ENCODE measurements at regions not wholly inside any gene's neighbourhood (a gene's known extent, or its start where the extent isn't known, plus 50 kb on each side); places are given as distances from the start of the nearest gene placed in this dataset.
"Not testable (repeated sequence)": the region's sequence is repeated elsewhere in the genome, so short reads cannot be mapped to it uniquely, and the experiment has no call there.

GRCh38 chr6:142637624-142638351 lies 307.2 kb downstream of the HIVEP2 start:
- no peak for DNase-seq (ENCODE audit: low read depth)

GRCh38 chr6:142642651-142643050 lies 302.3 kb downstream of the HIVEP2 start:
- DNase-seq (ENCODE audit: low read depth), result no peak

GRCh38 chr6:142644866-142645265 lies 300.1 kb downstream of the HIVEP2 start:
- DNase-seq (ENCODE audit: low read depth), result no peak

DNA sequence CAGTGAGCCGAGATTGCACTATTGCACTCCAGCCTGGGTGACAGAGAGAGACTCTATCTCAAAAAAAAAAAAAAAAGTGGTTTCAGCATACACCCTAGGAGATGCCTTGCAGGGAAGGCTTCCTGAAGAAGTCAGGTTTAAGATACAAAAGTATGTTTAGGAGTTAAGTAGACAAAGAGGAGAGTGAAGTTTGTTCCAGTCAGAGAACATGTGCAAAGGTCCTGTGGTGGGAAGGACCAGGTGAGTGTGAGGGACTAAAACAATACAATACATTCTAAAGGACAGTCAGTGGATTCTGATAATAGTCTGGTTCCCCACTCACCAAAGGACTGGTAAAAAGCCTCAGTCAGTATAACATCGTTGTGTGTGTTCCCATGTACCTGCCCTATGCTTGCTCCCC lies 299.3 kb downstream of the HIVEP2 start:
- DNase-seq (ENCODE audit: low read depth), result no peak

GRCh38 chr6:142647449-142648035 lies 297.4 kb downstream of the HIVEP2 start:
- no peak for DNase-seq (ENCODE audit: low read depth)

DNA sequence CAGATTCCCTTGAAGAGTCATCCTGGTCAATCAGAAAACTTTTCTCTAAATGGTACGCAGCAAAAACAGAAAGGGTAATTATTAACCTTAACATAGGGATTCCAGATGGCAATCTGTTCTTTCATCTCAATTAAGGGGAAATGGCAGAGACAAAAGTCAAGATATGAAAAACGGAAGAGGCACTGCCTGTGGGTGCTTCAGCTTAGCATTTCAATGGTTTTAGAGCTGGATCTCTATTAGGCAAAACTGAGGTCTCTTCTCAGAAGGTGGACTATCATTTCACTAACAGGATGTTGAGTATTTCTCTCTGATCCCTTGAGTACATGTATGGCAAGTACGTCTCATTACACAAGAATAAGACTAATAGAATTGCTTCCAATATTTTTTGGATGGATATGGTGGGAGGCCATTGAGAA lies 296.9 kb downstream of the HIVEP2 start:
- no peak for DNase-seq (ENCODE audit: low read depth)

GRCh38 chr6:142648526-142648925 lies 296.4 kb downstream of the HIVEP2 start:
- no peak for DNase-seq (ENCODE audit: low read depth)

GRCh38 chr6:142649438-142650234 lies 295.3 kb downstream of the HIVEP2 start:
- DNase-seq (ENCODE audit: low read depth), result not testable (repeated sequence)

GRCh38 chr6:142651384-142651783 lies 293.6 kb downstream of the HIVEP2 start:
- no peak for DNase-seq (ENCODE audit: low read depth)

DNA sequence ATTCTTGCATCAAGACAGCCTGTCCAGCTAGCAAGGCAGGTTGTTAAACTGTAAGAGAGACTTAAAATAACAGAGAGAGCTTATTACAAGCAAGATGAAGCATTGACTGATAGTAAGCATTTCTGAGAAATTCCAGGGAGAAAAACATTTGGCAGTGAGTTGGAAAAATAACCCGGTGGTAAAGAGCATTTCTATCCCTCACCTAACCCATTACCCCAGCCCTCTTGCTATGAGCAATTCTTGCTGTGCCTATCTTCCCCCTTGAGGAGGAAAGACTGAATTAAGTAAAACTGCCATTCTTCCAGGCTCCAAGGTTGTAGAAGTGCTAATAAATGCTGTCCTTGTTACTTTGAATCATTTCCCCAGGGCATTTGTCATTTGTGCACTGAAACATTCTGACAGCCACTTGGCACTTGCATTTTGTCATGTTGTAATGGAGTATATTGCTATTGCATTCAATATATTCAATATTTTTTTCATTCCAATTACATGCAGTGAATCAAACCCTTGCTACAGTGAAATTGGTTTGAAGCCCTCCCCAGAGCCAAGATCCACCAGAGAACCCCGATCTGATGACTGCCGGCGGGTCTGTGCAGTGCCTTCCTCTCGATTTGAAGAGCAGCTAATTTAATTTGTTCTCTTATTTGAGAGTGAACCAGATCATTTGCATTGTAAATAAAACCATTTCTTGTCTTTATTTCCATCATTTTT lies 291.1 kb downstream of the HIVEP2 start:
- no peak for DNase-seq (ENCODE audit: low read depth)

GRCh38 chr6:142659661-142660060 lies 285.3 kb downstream of the HIVEP2 start:
- no peak for DNase-seq (ENCODE audit: low read depth)

- DNase-seq (ENCODE audit: low read depth), result no peak
These were observed 279.6 kb downstream of the HIVEP2 start for GRCh38 chr6:142665393-142665792.

DNA sequence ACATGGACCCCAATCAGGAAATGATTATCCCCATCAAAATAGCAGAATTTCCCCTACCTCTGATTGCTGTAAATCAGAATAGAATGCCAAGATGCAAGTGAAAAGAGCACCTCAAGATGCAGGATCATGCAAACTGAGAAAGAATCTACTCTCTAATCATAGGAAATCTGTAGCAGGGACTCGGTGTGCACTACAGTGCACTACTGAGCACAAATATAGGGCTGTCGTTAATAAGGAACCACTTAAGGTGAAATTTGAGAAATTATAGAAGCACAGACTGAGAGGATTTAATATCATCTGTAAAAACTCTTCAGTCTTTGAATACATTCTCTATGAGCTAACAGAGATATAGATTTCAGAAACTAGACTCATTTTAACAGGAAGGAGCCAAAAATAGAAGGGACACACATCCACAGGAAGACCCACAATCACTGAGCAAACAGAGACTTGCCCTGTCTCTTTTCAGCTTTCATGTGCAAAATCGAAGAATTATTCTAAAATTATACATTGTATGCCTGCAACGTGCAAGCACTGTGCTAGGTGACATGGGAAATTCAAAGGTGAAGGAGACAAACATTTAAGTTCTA lies 278.3 kb downstream of the HIVEP2 start:
- DNase-seq (ENCODE audit: low read depth), result no peak

- DNase-seq (ENCODE audit: low read depth), result no peak
These were observed 275.3 kb downstream of the HIVEP2 start for GRCh38 chr6:142669471-142670351.

- no peak for DNase-seq (ENCODE audit: low read depth)
These were observed 273.2 kb downstream of the HIVEP2 start for GRCh38 chr6:142671791-142672190.

GRCh38 chr6:142675517-142675916 lies 269.5 kb downstream of the HIVEP2 start:
- DNase-seq (ENCODE audit: low read depth), result no peak

GRCh38 chr6:142676027-142676443 lies 268.9 kb downstream of the HIVEP2 start:
- DNase-seq (ENCODE audit: low read depth), result no peak

DNA sequence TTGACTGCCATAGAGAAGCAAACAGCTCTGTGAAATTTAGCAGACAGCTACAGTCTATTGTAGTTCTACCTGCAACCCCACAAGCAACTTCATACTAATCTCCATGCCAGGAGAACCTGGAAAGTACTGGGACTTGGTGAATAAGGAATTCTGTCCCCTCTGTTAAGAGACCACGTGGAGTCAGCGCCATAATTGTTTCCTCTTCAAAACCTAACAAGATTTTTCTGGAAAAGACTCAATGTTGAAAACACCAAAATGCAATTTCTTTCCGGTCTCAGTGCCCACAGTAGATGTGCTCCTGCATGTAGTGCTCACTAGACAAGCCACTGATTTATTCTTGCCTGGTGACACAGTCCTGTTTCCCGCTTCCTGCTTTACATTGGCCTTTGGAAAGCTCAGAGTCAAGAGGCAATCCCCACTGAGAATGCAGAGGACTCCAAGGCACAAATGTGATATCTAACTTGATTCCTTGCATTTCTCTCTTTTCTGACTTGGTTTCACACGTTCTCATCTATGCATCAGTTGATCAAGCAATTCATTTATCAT lies 268.3 kb downstream of the HIVEP2 start:
- DNase-seq (ENCODE audit: low read depth), result no peak

DNA sequence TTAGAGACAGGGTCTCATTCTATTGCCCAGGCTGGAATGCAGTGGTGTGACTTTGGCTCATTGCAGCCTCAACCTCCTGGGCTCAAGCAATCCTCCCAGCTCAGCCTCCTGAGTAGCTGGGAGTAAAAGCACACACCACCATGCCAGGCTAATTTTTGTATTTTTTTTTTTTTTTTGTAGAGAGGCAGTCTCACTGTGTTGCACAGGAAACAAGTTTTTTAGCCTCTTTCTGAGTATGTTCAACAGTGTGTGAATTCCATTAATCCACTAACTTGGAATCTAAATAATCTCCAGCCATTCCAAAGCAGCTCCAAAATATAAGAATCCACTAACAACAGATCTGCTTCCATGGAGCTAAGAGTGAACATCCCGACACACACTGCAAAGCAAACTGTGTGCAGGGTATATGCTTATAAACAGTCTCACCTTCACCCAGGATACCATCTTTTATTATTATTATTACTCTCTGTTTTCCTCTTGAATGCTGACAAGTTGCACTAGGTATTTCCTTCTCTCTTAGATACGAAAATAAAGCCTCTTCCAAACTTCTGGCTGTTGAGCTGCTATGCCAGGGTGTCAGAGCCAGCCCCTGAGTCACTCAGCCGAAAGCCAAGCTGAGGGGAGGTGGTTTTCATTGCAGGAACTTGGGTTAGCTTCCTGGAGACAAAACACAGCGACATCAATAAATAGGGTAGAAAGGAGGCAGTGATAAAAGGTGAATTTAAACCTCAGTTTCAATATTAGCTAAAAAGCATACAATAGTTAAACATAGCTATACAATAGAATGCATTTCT lies 264.9 kb downstream of the HIVEP2 start:
- peak; percentile 31 for DNase-seq (ENCODE audit: low read depth)

GRCh38 chr6:142681099-142681498 lies 263.9 kb downstream of the HIVEP2 start:
- DNase-seq (ENCODE audit: low read depth), result no peak

All from GM04503 (cell line).